ENCODE measurements at regions not wholly inside any gene's neighbourhood (a gene's known extent, or its start where the extent isn't known, plus 50 kb on each side); places are given as distances from the start of the nearest gene placed in this dataset.

DNA sequence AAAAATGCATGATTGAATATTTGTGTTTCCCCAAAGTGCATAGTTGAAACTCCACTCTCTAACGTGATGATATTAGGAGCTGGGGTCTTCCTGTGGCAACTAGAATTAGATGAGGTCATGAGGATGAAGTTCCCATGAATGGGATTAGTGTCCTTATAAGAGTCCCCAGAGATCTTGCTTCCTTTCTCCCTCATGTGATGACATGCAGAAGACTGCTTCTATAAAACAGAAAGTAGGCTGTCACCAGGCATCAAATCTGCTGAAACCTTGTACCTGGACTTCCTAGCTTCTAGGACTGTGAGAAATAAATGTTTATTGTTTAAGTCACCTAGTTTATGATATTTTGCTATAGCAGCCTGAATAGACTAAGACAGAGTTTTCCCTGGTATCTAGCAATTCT is 586.5 kb upstream of the EPHA7 start:
- no peak for TF ChIP-seq TAF1 (IDR thresholded peaks at IDR 0.05; ENCODE audit: borderline replicate concordance, insufficient read depth, low read length)
- TF ChIP-seq POLR2AphosphoS5 (IDR thresholded peaks at IDR 0.05; ENCODE audit: low read depth, low read length), result no peak

DNA sequence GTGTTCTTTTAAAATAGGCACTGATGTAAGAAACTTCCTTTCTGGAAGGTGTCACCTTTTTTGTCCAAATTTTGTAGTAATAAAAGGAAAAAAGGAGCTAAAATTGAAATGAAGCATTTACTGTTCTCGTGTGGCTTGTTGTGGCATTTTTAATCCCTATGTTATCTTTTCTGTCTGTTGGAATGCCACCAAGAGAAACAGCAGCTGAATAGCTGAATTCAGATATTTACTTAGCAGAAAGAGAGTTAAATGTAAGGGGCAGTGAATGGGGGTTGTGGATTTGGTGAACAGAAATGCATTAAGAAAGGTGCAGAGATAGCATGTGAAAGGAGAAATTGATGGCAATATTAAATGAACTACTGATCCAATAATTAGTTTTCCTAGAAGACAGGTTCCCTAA is 573.6 kb upstream of the EPHA7 start:
- no peak for TF ChIP-seq SIN3A (IDR thresholded peaks at IDR 0.05; ENCODE audit: borderline replicate concordance, insufficient read depth, low read length)
- no peak for TF ChIP-seq TAF1 (IDR thresholded peaks at IDR 0.05; ENCODE audit: borderline replicate concordance, insufficient read depth, low read length)
- no peak for TF ChIP-seq POLR2AphosphoS5 (IDR thresholded peaks at IDR 0.05; ENCODE audit: low read depth, low read length)
- no peak for TF ChIP-seq FOXP2 (optimal IDR thresholded peaks at IDR 0.05; ENCODE audit: borderline replicate concordance, extremely low read depth, extremely low read length, insufficient read depth)
- TF ChIP-seq, protein P1, sequence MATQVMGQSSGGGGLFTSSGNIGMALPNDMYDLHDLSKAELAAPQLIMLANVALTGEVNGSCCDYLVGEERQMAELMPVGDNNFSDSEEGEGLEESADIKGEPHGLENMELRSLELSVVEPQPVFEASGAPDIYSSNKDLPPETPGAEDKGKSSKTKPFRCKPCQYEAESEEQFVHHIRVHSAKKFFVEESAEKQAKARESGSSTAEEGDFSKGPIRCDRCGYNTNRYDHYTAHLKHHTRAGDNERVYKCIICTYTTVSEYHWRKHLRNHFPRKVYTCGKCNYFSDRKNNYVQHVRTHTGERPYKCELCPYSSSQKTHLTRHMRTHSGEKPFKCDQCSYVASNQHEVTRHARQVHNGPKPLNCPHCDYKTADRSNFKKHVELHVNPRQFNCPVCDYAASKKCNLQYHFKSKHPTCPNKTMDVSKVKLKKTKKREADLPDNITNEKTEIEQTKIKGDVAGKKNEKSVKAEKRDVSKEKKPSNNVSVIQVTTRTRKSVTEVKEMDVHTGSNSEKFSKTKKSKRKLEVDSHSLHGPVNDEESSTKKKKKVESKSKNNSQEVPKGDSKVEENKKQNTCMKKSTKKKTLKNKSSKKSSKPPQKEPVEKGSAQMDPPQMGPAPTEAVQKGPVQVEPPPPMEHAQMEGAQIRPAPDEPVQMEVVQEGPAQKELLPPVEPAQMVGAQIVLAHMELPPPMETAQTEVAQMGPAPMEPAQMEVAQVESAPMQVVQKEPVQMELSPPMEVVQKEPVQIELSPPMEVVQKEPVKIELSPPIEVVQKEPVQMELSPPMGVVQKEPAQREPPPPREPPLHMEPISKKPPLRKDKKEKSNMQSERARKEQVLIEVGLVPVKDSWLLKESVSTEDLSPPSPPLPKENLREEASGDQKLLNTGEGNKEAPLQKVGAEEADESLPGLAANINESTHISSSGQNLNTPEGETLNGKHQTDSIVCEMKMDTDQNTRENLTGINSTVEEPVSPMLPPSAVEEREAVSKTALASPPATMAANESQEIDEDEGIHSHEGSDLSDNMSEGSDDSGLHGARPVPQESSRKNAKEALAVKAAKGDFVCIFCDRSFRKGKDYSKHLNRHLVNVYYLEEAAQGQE (IDR thresholded peaks at IDR 0.05; ENCODE audit: insufficient read depth in 1 of 2, low read depth in 2 of 2, low read length in 2 of 2), result no peak

DNA sequence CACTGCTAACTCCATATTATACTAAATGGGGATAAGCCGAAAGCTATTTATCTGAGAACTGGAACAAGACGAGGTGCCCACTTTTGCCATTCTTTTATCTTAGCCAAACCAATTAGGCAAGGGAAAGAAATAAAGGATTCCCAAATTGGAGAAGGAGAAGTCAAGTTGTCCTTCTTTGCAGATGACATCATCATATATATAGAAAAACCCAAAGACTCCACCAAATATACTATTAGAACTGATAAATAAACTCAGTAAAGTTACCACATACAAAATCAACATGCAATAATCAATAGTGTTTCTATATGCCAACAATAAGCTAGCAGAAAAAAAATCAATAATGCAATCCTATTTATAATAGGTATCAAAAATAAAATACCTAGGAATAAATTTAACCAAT is 570.3 kb upstream of the EPHA7 start:
- no peak for TF ChIP-seq TAF1 (IDR thresholded peaks at IDR 0.05; ENCODE audit: borderline replicate concordance, insufficient read depth, low read length)
- no peak for TF ChIP-seq FOXP2 (optimal IDR thresholded peaks at IDR 0.05; ENCODE audit: borderline replicate concordance, extremely low read depth, extremely low read length, insufficient read depth)
- no peak for TF ChIP-seq SIN3A (IDR thresholded peaks at IDR 0.05; ENCODE audit: borderline replicate concordance, insufficient read depth, low read length)
- TF ChIP-seq, protein P1 (IDR thresholded peaks at IDR 0.05; ENCODE audit: insufficient read depth in 1 of 2, low read depth in 2 of 2, low read length in 2 of 2), result no peak
- TF ChIP-seq POLR2AphosphoS5 (IDR thresholded peaks at IDR 0.05; ENCODE audit: low read depth, low read length), result no peak

DNA sequence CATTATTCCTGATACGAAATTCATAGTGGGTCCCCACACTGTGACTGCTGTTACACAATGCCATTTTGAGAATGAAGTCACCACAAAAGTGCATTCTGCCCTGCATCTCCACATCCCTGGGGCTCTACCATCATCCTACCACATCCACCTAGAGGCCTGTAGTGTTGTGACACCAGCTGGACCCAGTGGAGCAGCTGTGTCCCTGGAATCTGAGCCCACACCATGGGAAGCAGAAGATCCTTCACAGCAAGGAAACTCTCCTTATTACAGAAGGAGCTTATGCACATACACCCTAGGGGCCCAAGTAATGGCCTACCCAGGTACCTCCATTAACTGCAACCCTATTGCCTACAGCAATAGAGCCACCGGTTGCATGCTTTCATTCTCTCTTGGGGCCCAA is 566.6 kb upstream of the EPHA7 start:
- TF ChIP-seq, protein P1 (IDR thresholded peaks at IDR 0.05; ENCODE audit: insufficient read depth in 1 of 2, low read depth in 2 of 2, low read length in 2 of 2), result no peak
- no peak for TF ChIP-seq FOXP2 (optimal IDR thresholded peaks at IDR 0.05; ENCODE audit: borderline replicate concordance, extremely low read depth, extremely low read length, insufficient read depth)
- TF ChIP-seq POLR2AphosphoS5 (IDR thresholded peaks at IDR 0.05; ENCODE audit: low read depth, low read length), result no peak
- TF ChIP-seq SIN3A (IDR thresholded peaks at IDR 0.05; ENCODE audit: borderline replicate concordance, insufficient read depth, low read length), result no peak
- no peak for TF ChIP-seq TAF1 (IDR thresholded peaks at IDR 0.05; ENCODE audit: borderline replicate concordance, insufficient read depth, low read length)

DNA sequence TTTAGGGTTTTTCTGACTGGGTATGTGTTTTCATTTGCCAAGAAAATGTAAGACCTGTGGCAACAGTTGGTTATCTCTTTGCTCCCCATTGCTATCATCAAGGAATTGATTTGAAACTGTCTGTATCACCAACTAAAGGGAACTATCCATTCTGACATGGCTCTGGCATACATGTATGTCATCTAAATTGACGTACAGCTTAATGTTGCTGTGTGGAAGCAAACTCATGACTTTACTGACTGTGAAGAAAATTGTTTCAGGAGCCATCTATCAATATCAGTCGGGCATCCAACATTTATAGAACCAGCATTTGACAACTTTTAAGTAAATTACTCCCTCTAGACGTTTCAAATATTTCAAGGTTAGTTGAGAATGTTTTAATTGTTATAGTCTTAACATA is 555.8 kb upstream of the EPHA7 start:
- TF ChIP-seq FOXP2 (optimal IDR thresholded peaks at IDR 0.05; ENCODE audit: borderline replicate concordance, extremely low read depth, extremely low read length, insufficient read depth) (no peak), POLR2AphosphoS5 (IDR thresholded peaks at IDR 0.05; ENCODE audit: low read depth, low read length) (no peak)
- TF ChIP-seq, protein P1 (IDR thresholded peaks at IDR 0.05; ENCODE audit: insufficient read depth in 1 of 2, low read depth in 2 of 2, low read length in 2 of 2), result no peak

All from PFSK-1 (cell line).